Dedifferentiated amniotic fluid mesenchymal stem cell (primary cell): ENCODE measurements at regions not wholly inside any gene's neighbourhood (a gene's known extent, or its start where the extent isn't known, plus 50 kb on each side); places are given as distances from the start of the nearest gene placed in this dataset.
"Not testable (repeated sequence)": the region's sequence is repeated elsewhere in the genome, so short reads cannot be mapped to it uniquely, and the experiment has no call there.

Experiments
- DNase-seq: peaks from one replicate; pipeline ENCODE4 v3.0.0-alpha.2; 2016; ENCODE audit errors: extremely low spot score

DNA sequence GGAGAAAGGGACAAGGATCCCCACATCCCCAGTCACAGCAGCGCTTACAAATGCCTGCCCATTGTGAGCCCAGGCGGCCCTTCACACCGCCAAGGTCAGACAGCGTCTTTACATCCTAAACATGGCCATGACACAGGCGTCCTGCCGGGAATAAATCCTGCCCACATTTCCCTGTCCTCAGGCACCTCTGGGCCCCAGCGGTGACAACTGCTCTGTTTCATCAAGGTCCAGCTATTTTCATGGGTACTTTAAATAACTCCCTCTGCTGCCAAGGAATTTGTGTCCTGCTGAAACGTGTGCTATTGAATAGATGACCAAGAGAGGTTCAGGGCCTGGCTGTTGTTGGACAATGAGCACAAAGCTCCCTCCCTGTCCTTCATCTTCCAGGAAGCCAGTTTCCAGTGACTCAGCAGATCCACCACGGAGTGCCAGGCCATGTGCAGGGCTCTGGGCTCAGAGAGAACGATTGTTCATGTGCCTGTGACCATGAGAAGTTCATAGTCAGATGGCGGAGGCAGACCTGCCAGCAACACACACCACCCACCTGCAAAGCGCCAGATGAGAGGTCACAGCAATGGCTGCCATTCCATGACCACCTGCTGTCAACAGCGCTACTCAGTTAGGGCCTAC, 195.8 kb downstream of the MATN1 start:
- DNase-seq, result no peak

DNA sequence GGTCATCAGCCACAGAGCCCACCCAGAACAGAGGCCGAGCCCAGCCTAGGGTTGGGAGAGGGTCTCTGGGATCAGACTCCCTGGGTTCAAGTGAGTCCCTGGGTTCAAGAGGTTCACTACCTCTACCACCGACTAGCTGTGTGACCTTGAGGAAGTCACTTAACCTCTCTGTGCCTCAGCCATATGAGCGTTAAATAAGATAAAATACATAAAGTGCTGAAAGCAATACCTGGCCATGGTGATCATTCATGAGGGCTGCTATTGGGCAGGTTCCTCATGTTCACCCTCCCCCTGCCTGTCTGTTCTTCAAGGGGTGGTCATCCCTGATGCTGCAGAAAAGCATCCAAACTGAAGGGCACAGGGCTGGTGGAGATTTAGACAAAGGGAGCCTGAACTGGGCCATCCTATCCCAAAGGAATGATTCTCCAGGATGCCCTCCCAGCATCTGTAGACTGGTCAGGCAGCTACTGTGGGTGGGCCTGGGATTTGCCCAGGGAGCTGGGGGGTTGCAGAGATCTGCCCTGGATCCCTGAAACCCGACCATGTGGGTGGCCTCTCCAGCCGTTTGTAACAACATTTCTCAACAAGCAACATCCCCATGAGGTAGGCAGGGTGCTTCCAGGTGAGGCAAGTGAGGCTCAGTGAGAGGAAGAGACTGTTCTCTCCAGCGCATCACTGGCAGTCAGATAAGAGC, 196.6 kb downstream of the MATN1 start:
- no peak for DNase-seq

DNA sequence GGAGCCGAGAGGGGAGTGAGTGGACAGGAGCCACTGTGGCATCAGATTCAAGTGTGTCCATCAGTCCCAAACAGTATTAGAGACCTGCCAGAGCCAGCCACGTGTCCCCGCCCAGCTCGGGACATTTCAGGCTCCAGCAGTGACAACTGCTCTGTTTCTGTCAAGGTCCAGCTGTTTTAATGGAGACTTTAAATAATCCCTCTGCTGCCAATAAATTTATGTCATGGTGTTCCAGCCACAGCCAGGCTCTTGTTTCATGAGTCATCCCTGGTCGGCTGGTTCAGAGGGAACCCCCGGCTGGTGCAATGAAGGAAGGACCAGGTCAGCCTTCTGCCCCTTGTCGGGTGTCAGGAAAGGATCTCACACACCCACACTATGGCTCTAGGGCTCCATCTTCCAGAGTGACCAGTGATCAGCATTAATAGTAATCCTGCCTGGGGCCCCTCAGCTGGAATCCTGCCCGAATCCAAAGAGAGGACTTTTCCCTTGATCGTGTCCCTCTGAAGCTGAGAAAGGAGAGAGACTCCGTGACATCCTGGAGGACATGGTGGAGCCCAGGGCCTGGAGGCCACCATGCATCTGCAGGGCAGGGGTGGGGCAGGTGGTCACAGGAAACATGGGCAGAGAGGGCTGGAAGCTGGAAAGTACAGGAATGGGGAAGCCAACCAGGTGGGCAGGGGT, 197.3 kb downstream of the MATN1 start:
- no peak for DNase-seq

DNA sequence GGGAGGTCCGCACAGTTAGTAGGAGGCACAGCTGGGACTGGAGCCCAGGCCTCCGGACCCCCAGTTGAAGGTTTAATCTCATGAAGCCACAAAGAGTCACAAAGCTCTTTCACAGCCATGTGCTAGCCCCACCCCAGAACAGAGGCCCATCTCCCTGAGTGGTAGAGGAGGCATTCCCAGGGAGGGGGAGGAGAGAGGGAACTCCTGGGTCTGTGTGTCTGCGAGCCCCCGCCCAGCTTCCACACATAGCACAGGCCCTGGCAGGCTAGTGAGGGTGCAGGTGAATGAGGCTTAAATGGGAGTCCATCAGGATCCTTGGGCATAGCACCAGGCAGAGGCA, 197.8 kb downstream of the MATN1 start:
- no peak for DNase-seq

DNA sequence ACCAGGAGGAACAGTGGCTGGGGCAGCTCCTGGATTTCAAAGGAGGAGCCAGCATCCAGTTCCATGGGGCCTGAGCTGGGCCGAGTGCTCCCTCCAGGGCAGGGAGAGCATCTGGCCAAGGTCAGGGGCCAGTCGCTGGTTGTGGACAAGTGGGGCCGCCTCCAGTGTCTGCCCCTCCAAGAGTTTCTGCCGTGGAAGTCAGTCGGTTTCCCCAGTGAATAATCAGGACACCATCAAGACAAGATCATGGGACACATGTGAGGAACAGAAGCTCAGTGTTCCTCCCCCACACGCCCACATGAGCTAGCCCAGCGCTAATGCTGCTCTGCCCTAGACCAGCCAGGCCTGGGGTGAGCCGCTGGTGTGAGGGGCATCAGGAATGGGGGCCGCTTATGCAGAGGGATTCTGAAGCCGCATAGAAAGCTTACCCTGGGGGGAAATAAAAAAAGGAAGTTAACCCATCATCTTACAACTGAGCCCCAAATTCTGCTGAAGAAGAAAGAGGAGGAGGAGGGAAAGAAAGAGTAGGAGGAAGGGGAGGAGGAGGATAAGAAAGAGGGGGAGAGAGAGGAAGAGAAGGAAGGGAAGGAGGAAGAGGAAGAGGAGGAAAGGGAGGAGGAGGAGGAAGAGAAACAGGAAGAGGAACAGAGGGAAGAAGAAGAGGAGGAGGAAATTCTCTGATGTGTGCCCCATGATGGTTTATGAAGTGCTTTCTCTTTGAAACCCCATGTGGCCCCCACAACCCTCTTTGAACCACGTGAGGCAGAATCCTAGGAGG, 198.4 kb downstream of the MATN1 start:
- DNase-seq, result no peak

DNA sequence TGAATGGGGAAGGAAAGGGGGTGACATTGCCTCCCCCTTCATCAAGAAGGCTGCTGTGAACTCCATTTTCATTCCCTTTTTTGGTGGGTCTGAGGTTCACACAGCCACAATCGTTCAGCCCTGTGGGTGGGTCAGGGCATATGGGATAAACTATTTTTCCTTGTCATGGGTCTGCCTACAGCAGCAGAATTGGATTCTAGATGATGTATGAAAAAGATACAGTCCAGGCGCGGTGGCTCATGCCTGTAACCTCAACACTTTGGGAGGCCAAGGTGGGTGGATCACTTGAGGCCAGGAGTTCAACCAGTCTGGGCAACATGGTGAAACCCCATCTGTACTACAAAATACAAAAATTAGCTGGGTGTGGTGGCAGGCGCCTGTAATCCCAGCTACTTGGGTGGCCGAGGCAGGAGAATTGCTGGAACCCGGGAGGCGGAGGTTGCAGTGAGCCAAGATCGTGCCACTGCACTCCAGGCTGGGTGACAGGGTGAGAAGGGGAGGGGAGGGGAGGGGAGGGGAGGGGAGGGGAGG, 199.3 kb downstream of the MATN1 start:
- not testable (repeated sequence) for DNase-seq

DNA sequence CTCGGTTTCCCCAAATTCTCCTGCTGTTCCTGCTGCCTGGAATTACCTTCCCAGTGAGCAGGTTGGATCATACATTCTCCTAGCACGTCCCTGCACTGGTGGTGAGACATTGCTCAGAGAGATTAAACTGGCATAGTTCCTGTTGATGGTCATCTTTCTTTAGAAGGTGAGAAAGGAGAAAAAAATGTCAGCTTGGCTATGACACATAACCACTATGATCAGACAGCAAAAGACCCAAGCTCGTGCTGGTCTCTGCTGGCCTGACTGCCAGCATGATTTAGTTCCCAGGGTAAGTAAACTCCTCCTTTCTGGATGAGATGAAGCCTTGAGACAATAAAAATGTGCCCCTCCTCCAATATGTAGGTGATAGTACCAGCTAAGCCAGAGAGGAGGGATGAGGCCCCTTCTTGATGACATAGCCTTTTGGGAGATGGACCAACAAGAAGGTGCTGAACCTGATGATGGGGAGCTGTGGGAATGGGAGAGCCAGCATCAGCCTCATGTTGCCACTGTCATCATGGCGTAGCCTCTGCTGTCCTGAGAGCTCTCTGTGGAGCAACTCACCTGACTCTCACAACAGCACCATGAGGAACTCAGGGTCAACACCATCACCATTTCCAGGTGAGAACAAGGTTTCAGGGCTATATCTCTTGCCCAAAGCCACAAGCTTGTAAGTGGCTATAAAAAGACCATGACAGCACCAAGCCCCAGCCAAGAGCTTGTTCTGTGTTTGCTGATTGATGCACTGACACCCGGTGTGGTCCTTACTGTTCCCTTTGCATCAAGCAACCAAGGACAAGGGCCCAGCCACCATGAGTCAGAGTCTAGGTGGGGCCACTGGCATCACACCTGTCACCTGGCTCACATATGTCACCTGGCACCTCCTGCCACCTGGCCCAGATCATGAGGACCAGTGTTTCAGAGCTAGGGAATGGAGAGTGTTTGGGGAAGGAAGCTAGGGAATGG, 200.0 kb downstream of the MATN1 start:
- DNase-seq, result no peak

DNA sequence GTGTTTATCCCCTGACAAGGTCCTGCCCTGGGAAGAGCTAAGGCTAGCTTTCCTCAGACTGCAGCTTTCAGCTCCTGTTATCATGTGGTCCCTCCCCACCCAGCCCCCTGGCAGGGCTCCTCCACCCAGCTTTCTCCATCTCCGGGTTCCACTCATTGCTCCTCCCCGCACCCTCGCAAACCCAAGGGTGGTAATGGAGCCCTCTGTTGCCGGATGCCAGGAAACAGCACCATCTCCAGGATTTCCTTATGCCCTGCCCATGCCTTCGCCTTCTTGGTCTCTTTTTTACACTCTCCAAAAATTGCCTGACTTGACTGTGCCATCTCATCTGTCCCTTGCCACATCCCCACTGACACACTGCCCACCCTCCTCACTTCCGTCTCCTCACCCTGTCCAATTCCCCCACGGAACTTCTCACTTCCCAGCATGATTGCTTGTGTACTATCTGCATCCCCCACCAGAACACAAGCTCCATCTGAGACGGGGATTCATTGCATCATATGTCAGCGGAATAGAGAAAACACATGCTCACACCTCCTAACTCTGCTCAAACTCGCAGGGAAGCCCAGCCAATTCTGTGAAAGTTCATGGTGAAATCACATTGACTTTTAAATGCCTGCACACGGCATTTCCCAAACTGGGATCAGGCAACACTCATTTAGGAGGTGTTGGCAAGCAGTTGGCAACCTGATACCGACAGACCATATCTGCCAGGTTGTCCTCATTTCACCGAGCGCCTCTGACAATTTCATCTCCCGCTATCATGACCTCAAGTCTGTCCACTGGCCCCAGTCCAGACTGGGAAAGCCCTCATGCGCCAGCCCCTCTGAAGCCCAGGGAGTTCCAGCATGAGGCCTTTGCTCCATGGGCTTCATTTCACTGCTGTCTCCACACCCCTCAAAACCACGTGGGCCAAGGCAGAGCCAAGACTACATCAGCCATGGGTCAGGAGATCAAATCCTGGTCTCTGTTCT, 201.1 kb downstream of the MATN1 start:
- no peak for DNase-seq

DNA sequence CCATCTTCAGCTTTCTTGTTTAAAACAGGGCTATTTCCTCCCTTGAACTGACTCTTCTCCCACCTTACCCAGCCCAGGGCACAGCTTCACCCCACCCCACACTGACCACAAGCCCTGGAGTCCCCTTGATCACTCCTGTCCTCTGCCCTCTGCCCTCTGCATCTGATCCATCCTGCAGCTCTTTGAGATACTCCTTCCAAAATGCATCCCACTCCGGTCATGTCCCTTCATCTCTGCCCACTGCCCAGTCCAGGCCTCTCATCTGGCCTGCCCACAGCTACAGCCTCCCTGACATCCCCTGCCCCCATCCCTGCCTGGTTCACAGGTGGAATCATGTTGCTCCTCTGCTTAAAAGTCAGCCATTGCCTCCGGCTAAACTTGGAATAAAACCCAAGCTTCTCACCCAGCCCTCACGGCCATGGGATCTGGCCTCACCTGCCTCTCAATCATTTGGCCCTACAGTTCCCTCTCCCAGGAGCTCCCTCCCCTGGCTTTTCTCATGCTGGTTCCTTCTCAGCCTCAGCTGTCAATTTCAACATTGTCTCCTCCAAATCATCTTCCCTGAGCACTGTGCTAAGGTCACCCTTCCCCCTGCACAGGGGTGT, 202.0 kb downstream of the MATN1 start:
- no peak for DNase-seq

DNA sequence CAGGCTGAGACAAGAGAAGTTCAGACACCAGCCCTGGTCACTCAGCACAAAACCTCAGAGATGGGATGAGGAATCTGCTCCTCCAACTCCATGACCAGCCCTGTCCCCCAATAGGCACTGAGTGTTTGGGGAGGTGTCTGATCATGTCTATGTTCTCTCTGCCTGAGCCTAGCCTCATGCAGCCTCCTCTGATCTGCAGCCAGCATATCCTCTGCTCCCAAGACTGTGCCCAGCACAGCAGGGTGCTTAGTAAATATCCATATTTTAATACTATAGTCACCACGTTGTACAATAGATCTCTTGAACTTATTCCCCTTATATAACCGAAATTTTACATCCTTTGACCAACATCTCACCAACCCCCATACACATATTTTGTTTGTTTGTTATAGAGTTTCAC, 202.9 kb downstream of the MATN1 start:
- no peak for DNase-seq

DNA sequence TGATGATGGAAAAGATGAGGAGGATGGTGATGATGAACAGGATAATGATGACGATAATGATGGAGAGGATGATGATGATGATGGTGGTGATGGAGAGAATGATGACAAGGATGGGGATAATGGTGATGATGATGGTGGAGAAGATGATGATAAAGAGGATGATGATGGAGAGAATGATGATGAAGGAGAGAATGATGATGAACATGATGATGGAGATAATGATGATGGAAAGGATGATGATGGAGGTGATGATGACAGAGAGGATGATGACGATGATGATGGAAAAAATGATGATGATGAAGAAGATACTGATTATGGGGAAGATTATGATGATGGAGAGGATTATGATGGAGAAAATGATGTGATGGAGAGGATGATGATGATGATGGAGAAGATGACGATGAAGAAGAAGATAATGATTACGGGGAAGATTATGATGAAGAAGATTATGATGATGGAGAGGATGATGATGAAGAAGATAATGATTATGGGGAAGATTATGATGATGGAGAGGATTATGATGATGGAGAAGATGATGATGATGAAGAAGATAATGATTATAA, 204.1 kb downstream of the MATN1 start:
- no peak for DNase-seq

DNA sequence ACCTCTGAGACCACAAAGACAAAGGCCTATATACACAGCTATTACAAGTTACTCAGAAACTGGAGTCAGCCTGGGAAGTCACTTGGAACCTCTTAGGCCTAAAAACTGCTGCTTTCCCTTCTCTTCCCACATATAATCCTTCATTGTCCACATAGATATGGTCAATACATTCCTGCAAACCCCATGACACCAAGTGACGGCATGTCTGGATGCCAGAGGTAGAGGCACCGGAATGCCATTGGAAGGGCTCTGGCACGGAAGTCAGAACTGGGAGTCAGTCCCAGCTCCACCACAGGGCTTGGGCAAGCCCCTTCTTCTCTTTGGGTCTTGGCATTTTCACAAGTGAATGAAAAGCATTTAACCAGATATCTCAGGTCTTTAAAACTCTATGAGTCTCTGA, 204.7 kb downstream of the MATN1 start:
- DNase-seq, result no peak

DNA sequence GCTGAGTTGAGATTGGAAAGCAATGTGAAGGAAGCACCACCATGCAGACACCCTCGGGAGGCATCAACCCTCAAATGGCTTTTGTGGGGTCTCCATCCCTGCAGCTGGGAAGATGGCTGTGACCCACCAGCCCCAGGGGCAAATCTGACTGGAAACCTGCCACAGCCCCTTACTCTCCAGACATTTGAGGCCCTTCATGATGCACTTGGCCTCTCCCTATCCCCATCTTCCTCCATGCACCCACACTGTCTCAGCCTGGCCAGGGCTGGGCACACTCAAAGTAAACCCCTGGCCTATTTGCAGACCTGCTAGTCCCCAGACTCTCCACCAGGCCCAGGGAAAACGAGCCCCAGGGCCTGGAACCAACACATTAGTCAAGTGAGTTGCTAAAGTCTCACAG, 205.2 kb downstream of the MATN1 start:
- no peak for DNase-seq

DNA sequence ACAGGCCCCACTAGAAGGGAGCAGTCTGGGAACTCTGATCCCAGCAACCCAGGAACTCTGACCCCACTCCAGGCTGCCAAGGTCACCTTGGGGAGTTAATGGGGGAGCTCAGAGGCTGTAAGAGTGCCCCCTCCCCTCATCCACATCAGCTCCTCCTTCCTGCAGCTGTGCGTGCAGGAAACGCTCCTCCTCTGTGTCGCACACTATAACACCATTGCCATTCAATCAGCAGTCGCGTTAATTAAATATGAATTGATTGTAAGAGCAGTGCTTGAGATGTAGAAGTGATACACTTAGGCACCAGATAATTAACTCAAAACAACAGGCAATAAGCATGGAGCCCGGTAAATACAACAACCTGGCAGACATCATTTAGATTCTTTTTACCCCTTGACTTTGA, 205.7 kb downstream of the MATN1 start:
- DNase-seq, result not testable (repeated sequence)

DNA sequence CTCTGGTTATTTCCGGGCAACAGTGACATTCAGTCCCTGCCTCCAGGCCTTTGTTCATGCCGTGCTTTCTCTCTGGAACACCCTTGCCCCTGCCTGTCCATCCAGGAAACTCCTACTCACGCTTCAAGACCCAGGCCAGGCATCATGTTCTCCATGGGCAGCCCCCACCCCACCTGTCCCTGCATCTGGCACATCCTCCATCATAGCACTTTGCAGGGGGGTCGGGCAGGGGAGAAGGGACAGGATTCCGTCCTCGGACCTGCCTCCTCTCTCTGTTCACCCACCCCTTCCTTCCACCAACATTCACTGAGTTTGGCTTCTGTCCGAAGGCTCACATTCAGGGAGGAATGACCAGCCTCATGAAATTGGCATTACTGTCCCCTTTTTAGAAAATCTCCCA, 206.1 kb downstream of the MATN1 start:
- DNase-seq, result not testable (repeated sequence)

DNA sequence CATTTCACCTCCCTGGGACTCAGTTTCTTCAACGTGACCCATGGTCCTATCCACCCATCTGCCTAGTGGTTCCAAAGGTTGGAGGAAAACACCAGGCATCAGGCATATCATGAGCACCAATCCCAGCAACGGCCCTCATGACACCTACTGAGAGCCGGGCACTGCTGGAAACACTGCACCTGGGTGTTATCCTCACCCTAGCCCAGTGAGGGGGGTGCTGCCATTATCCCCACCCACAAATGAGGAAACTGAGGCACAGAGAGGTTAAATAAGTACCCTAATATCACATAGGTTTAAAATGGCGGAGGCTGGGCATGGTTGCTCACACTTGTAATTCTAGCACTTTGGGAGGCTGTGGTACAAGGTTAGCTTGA, 206.9 kb downstream of the MATN1 start:
- DNase-seq, result no peak

DNA sequence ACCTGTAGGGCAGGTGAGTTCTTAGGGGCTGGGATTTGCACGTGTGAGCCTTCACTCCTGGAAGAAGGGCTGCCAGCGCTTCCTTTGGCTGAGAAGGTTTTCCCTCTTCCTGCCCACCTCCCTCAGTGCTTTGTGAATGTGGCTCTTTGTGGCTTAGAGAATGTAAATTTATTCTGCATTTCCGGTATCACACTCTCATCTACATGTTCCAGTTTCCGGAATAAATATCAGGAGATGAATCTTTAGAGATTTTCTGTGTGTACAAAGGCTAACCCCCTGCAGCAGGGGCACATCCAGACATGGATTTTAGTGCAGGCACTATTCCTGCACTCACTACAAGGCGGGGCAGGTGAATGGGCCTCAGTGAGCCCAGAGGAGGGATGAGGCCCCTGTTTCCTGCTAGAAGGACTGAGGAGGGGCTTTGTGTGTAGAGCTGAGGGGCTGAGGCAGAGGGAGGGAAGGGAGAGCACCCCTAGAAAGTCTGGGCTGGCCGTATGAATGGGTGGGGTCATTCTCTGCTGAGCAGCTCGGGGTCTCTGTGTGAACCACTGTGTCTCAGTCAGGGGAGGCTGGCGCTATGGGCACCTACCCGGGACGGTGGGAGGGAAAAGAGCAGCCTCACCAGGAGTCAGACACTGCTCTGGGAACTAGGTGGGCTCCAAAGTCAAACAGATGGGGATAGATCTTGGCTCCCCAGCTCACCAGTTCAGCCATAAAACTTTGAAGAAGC, 207.5 kb downstream of the MATN1 start:
- no peak for DNase-seq

DNA sequence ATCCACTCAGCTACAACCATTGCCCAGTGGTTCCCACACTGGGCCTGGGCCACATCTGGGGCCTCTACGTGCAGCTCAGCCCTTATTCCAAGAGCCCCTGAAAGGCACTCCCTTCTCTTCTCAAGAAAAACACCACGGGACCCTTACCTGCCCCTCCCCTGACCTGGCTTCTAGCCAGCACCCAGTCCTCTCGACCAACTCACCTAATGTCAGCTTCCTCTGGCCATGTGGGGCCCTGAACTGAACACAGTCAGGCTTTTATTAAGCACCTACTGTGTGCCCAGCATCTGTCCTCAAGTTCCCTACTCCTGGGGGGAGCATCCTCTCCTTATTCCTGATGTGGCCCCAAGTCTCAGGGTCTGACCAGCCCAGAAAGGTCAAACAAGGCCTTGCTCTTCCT, 208.4 kb downstream of the MATN1 start:
- DNase-seq, result no peak
